GM19193 (cell line): ENCODE measurements at regions not wholly inside any gene's neighbourhood (a gene's known extent, or its start where the extent isn't known, plus 50 kb on each side); places are given as distances from the start of the nearest gene placed in this dataset.

Source experiments
- POLR2A ChIP-seq: IDR thresholded peaks from 4 replicates; pipeline ENCODE4 v1.6.1; 2011; ENCODE audit not compliant: insufficient read depth, insufficient read length; ENCODE audit errors: extremely low read depth

GRCh38 chr15:39156646-39157250 is 424.1 kb upstream of the THBS1 start:
- no peak for TF ChIP-seq POLR2A

GRCh38 chr15:39157882-39158281 is 423.0 kb upstream of the THBS1 start:
- no peak for TF ChIP-seq POLR2A

- TF ChIP-seq POLR2A: no peak
Measured at GRCh38 chr15:39159833-39160232, 421.0 kb upstream of the THBS1 start.

- no peak for TF ChIP-seq POLR2A
Measured at GRCh38 chr15:39161096-39161495, 419.8 kb upstream of the THBS1 start.

- no peak for TF ChIP-seq POLR2A
Measured at GRCh38 chr15:39165020-39165706, 415.7 kb upstream of the THBS1 start.

- no peak for TF ChIP-seq POLR2A
Measured at GRCh38 chr15:39167164-39168058, 413.5 kb upstream of the THBS1 start.

GRCh38 chr15:39171944-39172368 is 408.9 kb upstream of the THBS1 start:
- no peak for TF ChIP-seq POLR2A

GRCh38 chr15:39172380-39173281 is 408.2 kb upstream of the THBS1 start:
- TF ChIP-seq POLR2A: no peak

- no peak for TF ChIP-seq POLR2A
Measured at GRCh38 chr15:39173426-39173825, 407.5 kb upstream of the THBS1 start.

- TF ChIP-seq POLR2A: no peak
Measured at GRCh38 chr15:39174332-39174731, 406.5 kb upstream of the THBS1 start.

- no peak for TF ChIP-seq POLR2A
Measured at GRCh38 chr15:39176030-39176429, 404.8 kb upstream of the THBS1 start.

- no peak for TF ChIP-seq POLR2A
Measured at GRCh38 chr15:39177561-39177960, 403.3 kb upstream of the THBS1 start.

- TF ChIP-seq POLR2A: no peak
Measured at GRCh38 chr15:39180030-39180429, 400.8 kb upstream of the THBS1 start.

- TF ChIP-seq POLR2A: no peak
Measured at GRCh38 chr15:39180483-39180933, 400.4 kb upstream of the THBS1 start.

- no peak for TF ChIP-seq POLR2A
Measured at GRCh38 chr15:39181056-39181747, 399.7 kb upstream of the THBS1 start.

GRCh38 chr15:39181940-39182339 is 398.9 kb upstream of the THBS1 start:
- TF ChIP-seq POLR2A: no peak
